AG10803 (cell line): ENCODE measurements at regions not wholly inside any gene's neighbourhood (a gene's known extent, or its start where the extent isn't known, plus 50 kb on each side); places are given as distances from the start of the nearest gene placed in this dataset.
A peak's percentile ranks its signal among the peaks of the same experiment; 100 is the strongest.
"Not testable (repeated sequence)": the region's sequence is repeated elsewhere in the genome, so short reads cannot be mapped to it uniquely, and the experiment has no call there.

ENCODE experiments used
- DNase-seq: peaks from one replicate; pipeline ENCODE4 v3.0.0; 2010; ENCODE audit warnings: low read depth
- H3K4me3 ChIP-seq: 2 replicates; pipeline ENCODE4 v1.5.1; 2011; ENCODE audit warnings: mild to moderate bottlenecking, low read length, control low read depth
- TF ChIP-seq, protein P1 (sequence below): conservative IDR thresholded peaks from 2 replicates; pipeline ENCODE4 v1.5.1; 2011; ENCODE audit warnings: mild to moderate bottlenecking, low read length, control low read depth, inconsistent platforms

DNA sequence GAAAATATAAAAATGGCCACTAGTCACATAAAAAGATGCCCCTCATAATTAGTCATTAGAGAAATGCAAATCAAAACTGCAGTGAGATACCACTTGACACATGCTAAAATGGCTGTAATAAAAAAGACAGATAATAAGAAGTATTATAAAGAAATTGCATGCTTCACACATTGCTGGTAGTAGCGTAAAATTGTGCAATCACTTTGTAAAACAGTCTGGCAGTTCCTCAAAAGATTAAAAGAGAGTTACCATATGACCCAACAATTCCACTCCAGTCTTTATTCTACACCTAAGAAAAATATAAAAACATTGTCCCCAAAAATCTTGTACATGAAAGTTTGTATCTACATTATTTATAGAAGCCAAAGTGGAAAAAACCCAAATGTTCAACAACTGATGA is 170.6 kb upstream of the FIGN start:
- no peak for DNase-seq
- TF ChIP-seq, protein P1, sequence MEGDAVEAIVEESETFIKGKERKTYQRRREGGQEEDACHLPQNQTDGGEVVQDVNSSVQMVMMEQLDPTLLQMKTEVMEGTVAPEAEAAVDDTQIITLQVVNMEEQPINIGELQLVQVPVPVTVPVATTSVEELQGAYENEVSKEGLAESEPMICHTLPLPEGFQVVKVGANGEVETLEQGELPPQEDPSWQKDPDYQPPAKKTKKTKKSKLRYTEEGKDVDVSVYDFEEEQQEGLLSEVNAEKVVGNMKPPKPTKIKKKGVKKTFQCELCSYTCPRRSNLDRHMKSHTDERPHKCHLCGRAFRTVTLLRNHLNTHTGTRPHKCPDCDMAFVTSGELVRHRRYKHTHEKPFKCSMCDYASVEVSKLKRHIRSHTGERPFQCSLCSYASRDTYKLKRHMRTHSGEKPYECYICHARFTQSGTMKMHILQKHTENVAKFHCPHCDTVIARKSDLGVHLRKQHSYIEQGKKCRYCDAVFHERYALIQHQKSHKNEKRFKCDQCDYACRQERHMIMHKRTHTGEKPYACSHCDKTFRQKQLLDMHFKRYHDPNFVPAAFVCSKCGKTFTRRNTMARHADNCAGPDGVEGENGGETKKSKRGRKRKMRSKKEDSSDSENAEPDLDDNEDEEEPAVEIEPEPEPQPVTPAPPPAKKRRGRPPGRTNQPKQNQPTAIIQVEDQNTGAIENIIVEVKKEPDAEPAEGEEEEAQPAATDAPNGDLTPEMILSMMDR = no peak

DNA sequence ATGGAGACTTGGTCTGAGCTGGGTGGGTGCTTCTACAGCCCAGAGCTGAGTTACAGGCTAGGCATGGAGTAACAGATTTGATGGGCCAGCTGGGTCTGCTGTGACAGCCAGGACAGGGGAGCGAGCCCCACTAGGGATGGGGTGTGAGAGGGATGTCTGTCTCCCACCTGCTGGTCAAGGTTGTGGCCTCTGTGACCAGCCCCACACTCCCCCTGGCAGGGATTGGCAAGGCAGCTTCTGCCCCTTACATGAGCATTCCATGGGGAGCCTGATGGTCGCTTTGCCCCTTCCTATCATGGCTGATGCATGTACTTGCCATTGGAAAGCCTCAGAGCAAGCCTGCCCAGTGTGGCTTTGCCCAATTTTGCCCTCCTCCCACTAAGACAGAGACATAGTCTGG is 162.0 kb upstream of the FIGN start:
- no peak for DNase-seq
- no peak overlapping the region for H3K4me3 ChIP-seq
- TF ChIP-seq, protein P1 = no peak

More for the DNA sequence above, 170.6 kb upstream of the FIGN start:
- no peak overlapping the region for H3K4me3 ChIP-seq

GRCh38 chr2:163893444-163893843 is 157.6 kb upstream of the FIGN start:
- DNase-seq, H3K4me3 ChIP-seq: not testable (repeated sequence)

- no peak overlapping the region for H3K4me3 ChIP-seq
- no peak for DNase-seq
- TF ChIP-seq, protein P1 = no peak
Observed at GRCh38 chr2:163888591-163888990, 152.8 kb upstream of the FIGN start.

DNA sequence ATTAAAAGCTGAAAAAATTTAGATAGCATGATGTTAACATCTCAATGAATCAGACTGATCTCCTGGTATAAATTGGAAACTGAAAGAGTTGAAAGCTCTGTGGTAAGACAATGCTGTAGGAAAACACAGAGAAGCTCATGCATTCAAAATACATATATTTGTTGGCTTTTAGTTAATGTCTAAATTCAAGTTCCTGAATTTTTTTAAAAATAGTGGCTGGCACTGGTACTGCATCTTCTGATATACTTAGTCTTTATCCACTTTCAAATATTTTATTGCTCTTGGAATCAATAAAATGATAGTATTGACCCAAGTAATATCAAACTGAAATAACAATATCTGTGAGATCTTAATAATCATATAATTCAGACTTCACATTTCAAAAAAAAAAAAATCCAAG is 151.4 kb upstream of the FIGN start:
- H3K4me3 ChIP-seq = no peak overlapping the region
- no peak for DNase-seq
- TF ChIP-seq, protein P1 = no peak; the same call in 1 of the 2 replicates

DNA sequence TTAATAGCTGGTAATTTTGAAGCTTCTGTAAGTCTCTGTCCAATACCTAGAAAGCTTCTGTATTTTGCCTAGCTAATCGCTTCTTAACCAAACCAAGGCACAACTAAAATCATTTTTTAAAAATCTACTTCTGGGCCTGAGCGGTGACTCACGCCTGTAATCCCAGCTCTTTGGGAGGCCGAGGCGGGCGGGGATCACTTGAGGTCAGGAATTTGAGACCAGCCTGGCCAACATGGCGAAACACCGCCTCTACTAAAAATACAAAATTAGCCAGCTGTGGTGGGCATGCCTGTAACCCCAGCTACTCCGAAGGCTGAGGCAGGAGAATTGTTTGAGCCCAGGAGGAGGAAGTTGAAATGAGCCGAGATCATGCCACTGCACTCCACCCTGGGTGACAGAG is 148.6 kb upstream of the FIGN start:
- no peak for DNase-seq
- H3K4me3 ChIP-seq = no peak overlapping the region
- TF ChIP-seq, protein P1 = no peak

DNA sequence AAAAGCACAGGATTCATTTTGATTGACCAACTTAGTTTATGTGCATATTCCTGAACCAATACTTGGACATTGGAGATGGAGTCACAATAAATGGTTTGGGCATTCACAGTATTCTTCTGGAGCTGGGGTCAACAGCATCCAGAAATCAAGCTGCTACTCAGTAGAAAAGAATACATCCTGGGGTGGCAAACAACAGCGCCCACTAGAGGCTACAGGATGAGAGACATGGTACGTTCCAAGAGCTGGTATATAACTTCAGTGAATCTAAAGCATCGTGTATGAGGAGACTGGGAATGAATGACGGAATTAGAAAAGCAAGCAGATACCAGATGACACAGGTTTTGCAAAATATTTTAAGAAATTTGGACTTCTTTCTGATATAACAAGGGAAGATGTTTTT is 142.9 kb upstream of the FIGN start:
- TF ChIP-seq, protein P1 = peak; percentile 60
- H3K4me3 ChIP-seq = no peak overlapping the region
- peak; percentile 11 for DNase-seq

DNA sequence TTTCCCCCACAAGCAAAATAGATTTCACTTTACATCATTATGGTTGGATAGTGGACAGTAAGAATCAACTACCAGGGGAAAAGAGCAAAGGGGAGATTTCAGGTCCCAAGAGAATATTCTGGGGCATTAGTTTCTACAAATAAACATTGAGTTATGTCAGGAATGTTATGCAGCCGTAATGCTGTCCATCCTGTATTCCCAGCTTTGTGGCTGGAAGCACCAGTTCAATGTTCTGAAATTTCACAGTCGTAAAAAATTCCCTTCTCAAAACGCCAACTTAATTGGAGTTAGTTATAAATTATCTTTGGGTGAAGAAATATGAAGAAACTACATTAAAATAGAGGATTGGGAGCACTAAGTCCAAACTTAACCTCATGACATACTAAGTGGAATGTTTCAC is 141.5 kb upstream of the FIGN start:
- peak; percentile 81 for DNase-seq
- H3K4me3 ChIP-seq = no peak overlapping the region
- TF ChIP-seq, protein P1 = no peak
